T-helper 22 cell (primary cell): ENCODE measurements at regions not wholly inside any gene's neighbourhood (a gene's known extent, or its start where the extent isn't known, plus 50 kb on each side); places are given as distances from the start of the nearest gene placed in this dataset.

ENCODE experiments used
- DNase-seq: peaks from one replicate; pipeline ENCODE4 v3.0.0-alpha.2; 2020; ENCODE audit warnings: low read depth

DNA sequence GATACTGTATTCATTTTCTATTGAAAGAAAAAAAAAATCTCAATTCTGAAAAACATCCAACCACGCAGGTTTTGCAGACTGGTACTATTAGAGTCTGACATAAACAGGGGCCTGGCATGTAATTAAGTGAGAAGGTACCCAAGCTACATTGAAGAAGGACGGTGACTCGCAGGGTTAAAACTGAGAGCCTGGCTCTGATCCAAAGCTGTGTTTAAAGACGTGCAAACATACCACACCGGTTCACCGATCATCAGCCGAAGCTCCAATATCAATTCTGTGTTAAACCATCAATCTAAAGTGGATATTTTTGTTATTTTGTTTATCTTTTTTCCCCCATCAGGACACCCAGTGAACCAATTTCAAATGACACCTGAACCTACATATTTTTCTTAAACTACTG, 108.1 kb upstream of the DIO3 start:
- DNase-seq = no peak

DNA sequence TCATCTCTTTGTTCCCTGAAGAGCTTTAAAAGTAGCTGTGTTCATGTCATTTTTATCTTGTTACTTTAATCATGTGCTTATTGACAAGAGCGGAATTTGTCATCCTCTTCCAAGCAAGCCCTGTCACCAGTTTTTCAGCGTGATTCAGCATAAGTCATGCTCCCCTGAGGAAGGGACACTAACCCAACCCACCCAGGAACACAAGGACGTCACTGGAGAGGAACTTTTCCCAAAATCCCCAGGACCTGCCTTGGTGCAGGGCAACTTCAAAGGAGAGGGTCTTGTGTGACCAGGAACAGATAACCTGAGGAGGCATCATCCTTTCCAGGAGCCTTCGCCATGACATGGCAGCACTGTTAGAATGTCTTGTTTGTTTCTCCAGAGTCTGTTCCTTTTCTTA, 107.1 kb upstream of the DIO3 start:
- no peak for DNase-seq

DNA sequence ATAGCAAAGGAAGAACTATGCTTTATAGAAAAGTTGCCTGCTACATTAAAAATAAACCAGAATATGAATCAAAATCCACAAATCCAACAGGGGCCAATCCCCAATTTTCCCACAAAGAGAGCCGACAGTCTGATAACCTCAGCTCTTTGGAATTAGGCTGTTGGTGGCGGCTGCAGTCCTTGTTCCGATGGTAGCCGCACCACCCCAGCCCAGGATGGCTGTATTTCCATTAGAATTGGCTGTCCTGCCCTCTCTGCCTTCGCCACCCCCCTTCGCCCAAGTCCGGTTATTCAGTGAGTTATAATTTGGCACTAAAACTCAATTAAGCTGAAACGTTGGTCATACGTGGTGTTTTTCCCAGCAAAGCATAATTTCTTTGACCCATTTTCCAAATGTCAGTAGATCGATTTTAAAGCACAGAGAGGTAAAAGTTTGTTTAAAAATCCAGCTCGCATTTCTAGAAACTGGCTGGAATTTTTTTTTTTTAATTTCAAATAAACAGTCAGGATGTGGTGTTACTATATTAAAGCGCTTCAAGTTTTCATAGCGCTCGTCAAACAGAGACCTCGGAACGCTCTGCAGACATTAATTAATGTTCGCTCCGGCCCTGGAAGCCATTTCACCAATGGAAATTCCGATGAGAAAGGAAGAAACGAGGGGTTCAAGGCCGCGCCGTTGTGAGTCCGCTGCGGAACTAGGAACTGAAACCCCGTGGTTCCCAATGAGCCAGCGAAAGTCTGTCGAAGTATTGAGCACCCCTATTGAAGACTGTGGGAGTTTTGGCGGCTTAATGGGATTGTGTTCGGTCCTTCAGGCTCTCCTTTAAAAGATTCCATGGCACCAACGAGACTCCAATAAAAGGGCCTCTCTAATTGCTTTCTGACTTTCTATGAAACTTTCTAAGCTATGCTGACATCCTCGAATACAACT, 104.8 kb upstream of the DIO3 start:
- DNase-seq = no peak

DNA sequence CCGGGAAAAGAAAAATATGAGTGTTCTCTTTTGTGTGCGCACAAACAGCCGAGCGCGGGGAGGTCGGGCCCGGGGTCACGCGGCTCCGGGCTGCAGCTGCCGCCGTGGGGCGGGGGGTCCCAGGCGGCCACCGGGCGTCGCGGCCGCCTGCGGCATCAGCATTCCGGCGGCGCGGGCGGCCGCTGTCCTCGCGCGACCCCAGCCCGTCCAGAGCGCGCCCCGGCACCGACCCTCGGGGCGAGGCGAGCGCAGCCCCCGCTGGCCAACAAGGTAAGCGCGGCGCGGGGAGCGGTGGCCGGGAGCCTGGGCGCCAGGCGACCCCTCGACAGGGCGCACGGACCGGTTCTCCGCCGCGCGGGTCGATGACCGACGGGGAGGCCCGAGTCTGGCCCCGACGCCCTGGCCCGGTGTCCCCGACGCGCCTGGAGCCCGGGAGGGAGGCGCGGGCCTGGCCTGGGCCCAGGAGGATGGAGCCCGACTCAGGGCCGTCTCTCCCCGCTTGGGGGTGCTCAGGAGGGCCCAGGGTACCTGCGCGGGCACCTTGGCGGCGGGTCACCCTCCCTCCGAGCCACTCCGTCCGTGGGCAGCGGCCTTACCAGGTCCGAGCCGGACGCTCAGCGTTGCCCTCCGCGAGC, 103.9 kb upstream of the DIO3 start:
- no peak for DNase-seq

- no peak for DNase-seq
Observed at GRCh38 chr14:101457936-101458740, 103.2 kb upstream of the DIO3 start.

DNA sequence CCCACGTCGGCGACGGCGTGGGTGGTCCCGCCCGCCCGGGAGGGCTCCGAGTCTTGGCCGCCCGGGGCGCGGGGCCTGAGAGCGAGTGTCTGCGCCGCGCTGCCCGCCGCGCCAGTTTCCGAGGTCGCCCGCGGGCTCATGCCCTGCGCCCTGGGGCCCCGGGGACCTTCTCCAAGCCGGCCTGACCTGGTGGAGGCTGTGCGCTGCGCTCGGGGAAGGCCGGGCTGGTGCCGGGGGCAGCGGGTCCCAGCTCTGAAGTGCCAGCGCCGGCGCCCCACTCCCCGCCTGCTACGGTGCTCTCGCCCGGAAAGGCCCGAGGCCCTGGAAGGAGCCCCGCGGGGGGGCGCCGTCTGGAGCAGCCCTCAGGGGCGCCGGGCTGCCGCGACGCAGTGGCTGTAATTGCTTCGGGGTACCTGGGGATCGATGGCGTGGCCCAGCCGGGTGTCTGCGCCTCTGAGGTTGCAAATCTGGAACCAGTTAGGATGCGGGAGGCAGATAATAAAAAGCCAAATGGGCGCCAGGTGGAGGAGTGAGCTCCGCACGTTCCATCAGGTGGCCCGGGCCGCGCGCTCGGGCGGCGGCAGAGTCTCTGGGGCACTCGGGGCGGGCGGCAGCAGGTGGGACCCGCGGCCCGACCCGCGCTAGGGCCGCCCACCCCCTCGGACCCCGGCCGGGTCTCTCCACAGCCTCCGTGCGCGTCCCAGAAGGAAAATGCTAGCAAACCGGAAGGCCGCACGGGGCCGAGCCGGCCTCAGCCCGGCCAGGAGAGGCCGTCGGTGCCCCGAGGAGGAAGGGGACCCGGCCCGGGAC, 102.3 kb upstream of the DIO3 start:
- DNase-seq = no peak

DNA sequence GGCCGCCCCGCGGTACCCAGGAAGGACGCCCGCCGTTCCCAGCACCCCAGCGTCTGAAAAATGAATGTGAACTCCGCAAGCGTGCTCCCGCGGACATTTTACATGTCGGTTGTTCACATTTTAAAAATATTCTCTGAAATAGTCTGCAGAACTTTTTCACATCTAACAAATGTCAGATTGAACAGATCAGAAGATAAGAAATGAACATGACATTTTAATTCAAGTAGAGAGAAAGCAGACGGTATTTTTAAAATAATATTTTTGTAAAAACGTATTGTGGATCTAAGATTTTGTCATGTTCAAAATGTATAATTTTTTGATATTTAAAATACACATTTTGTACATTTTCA, 101.8 kb upstream of the DIO3 start:
- no peak for DNase-seq

DNA sequence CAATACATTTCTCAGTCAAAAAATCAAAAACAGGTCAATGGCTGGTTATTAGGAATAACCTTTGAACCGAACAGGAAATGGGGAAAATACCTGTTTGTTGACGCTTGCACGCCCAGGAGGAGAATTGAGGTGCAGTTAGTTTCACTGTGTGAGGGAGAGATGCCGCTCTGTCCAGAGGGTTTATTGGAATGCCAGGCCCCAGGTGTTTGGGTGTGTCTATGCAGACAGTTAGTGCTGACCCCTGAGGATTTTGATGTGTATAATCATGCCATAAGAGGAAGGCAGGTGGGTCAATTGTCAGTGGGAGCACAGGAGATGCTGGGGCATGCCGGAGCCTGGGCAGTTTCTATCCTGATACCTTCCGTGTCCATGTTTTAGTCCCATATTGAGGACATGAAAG, 100.8 kb upstream of the DIO3 start:
- no peak for DNase-seq

- DNase-seq = no peak
Observed at GRCh38 chr14:101460986-101461750, 100.1 kb upstream of the DIO3 start.

DNA sequence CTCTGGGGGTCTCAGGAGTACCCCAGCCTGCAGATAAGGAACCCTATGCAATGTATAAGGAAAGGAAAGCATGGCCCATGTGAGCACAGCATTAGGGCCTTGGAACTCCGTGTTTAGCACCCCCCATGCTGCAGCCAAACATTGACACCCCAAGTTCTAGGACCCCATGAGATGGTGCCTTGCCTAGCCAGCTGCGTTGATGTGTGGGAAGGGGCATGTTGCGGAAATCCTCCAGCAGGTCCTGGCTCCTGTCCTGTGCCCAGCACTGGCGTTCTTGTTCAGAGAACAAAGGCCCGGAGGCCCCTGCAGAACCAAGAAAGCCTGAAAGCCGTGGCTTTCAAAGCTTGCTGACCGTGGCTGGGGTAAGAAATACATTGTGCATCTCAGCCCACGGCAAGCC, 99.4 kb upstream of the DIO3 start:
- no peak for DNase-seq

DNA sequence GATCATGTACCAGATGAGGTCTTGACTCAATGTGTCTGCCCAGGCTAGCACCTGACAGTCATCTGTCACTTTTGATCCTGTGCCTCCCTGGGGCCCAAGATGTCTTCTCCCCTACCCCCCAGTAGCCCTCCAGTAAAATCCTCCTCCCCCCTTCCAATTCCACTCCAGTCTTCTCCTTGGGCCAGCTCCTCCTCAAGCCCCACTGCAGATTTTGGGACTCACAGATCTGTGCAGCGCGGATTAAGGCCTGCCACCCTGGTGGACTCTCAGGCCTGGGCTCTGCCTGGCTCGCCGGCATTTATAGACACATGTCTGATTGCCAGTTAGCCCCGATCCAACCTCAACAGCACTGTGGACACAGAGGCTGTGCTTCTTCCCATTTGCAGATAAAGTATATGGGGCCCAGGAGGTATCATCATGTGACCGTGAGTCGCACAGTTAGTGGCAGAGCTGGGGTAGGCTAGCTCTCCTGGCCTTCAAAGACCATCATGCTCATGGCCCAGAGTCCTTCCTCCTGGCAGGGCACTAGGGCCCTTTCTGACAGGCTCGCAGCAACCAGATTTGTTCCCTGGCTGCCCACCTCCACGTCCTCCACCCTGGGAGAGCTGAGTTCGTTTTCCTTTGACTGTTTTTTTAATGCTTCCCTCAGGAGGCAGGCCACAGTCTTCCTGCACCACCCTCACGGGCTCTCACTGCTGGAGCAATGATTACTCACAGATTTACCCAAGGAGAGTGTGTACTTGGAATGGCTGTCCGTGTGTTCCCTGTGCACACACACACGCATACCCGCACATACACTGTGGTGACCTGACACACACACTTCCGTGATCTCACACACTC, 98.3 kb upstream of the DIO3 start:
- no peak for DNase-seq

DNA sequence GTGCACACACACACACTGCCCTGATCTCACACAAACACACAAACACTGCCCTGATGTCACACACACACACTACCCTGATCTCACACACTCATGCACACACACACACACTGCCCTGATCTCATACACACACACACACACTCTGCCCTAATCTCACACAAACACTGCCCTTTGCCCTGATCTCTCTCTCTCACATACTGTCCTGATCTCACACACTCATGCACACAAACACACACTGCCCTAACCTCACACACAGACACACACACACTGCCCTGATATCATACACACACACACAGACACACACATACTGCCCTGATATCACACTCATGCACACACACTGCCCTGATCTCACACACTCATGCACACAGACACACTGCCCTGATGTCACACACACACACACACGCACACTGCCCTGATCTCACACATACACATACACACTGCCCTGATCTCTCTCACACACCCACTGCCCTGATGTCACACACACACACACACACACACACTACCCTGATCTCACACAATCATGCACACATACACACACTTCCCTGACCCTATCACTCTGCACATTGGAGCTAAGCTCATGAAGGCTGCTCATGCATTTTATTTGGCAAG, 97.6 kb upstream of the DIO3 start:
- DNase-seq = no peak

- no peak for DNase-seq
Observed at GRCh38 chr14:101464310-101464983, 96.8 kb upstream of the DIO3 start.

DNA sequence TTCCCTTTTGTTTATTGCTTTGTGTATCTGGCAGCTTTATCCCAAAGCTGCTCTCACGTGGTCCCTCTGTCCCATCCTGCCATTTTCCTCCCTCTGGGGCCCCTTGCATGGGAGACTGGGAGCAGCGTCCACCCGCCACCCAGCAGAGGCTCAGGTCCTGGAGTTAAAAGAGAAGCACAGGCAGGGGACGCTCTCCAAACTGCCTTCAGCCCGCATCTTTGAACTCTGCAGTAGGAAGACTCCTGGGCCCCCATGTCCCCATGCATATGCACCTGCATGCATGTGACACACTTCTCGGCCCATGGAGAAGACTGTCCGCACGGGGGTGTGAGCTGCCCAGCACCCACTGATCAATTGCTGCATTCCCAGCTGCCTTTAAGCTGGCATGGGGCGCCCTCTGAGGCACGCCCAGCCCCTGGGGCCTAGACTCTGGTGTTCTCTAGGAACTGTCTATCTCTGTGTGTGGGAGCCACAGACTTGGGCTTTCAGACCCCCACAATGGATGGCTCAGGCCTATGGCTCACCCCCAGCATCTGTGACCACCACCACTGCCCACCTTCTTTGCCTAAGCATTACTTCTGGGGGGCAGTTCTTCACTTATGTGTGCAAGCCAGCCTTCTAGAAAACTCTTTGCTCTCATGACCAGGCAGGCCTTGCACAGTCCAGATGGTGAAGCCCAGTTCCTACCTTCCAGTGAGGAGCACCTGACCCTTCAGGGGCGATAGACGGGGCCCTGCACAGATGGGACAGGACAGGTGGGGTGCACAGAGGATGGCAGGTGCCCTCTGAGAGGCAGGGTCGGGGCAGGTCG, 96.1 kb upstream of the DIO3 start:
- no peak for DNase-seq

DNA sequence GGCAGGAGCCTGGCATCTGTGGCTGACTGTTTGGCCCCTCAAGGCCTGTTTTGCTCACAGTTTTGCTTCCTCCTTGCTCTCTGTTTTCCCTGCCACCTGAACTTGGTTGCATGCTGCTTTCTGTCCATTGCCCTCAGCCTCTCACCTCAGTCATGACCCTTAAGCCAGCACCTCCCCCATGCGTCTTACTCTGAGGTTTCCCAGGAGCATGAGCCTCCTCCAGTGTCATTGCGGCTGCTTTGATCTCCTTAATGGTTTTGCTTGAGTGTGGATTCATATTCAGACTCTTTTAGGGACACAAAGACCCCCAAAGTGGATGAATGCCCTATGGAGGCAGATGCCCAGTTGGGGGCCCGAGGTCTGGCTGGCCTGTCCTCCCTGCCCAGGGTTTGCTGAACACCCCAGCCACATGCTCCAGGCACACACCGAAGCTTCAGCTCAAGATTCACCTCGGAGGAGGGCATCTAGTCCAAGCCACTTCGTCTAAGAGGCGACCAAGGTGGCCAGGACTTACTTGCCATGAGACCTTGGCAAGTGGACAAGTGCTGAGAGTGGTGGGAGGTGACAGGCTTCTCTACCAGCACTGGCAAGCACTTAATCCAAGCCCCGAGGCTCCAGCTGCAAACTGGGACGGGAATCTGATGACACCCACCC, 95.4 kb upstream of the DIO3 start:
- DNase-seq = no peak

DNA sequence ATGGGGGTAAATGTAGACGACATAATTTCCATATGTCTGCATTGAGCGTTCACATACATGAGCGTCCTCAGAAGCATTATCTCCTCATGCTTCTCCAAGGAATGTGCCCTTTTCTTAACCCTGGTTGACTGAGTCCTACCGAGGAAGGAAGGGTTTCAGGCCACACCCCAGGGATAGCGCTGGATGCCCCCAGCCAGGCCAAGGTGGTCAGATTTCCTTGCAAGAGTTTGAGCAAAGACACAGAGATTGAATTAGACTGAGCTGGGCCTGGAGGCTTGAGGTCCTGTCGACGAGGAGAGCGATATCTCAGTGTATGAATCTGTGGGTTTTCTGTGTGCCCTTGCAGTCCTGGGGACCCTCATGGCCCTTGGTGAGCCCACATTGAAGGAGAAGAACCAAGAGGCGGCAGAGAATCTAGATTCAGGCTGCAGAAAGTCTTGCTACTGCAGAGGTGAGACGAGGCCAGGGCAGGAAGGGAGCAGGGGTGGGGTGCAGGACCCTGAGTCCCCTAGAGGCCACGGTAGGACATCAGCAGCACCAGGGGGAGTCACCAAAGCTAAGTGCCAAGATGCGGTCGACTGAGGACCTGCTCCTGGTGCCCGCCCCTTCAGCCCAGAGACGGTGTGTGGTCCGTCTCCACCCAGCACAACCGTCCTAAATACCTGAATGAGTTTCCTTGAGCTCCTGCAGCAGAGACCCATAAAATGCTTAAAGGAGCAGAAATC, 94.7 kb upstream of the DIO3 start:
- DNase-seq = no peak
